ENCODE measurements at regions not wholly inside any gene's neighbourhood (a gene's known extent, or its start where the extent isn't known, plus 50 kb on each side); places are given as distances from the start of the nearest gene placed in this dataset.

- ATAC-seq (no peak), DNase-seq (ENCODE audit: low read depth, low spot score) (no peak), FAIRE-seq (no peak)
- Histone ChIP-seq H3K4me1 (ENCODE audit: control insufficient read depth, insufficient read depth, low read length) (no peaks in the 10 kb centered on the region), H3K4me2 (ENCODE audit: control insufficient read depth, insufficient read depth) (no peak overlapping the region), H3K27ac (ENCODE audit: control insufficient read depth, insufficient read depth) (no peak overlapping the region), H4K20me1 (ENCODE audit: control insufficient read depth, insufficient read depth) (no peaks in the 10 kb centered on the region), H3K27me3 (replicated peaks in 1 of 2; ENCODE audit: control insufficient read depth in 2 of 2, insufficient read depth in 2 of 2, low read length in 1 of 2) (no peaks in the 10 kb centered on the region; a peak in 1 of 4 replicates), H3K9me3 (replicated peaks; ENCODE audit: control insufficient read depth, insufficient read depth, low read length) (no peaks in the 10 kb centered on the region), H3K36me3 (ENCODE audit: control insufficient read depth in 2 of 2, insufficient read depth in 2 of 2, low read length in 1 of 2) (no peaks in the 10 kb centered on the region), H2AFZ (ENCODE audit: control insufficient read depth, low read depth, low read length) (no peak overlapping the region), H3K4me3 (no peak overlapping the region), H3K9ac (ENCODE audit: control insufficient read depth, insufficient read depth, low read length) (no peak overlapping the region), H3K79me2 (ENCODE audit: control insufficient read depth, insufficient read depth, low read length) (no peaks in the 10 kb centered on the region)
- in situ Hi-C loops (cut with MboI) (no loop called here), intact Hi-C loops (cut with micrococcal nuclease; ENCODE audit: unreplicated experiment) (no loop called here)
- no TSS peak for BruUV-seq (replicated peaks)
- ChIA-PET RAD21 (ENCODE audit: unreplicated experiment) (no interaction called here), CTCF (no interaction called here), POLR2A (no interaction called here), SMC1A (ENCODE audit: uncharacterized antibody, unreplicated experiment) (no interaction called here)
- 66% methylated on average over 2 of the region's 2 CpGs for WGBS (ENCODE audit: insufficient coverage, insufficient replicate concordance, low lambda C conversion rate, missing lambda C conversion rate)
- TF ChIP-seq EED (IDR thresholded peaks at IDR 0.05; ENCODE audit: low read depth), result no peak
- no peak for TF ChIP-seq SIN3A (IDR thresholded peaks at IDR 0.05; ENCODE audit: low read depth, low read length)
- no peak for TF ChIP-seq ZNF622 (IDR thresholded peaks at IDR 0.05)
- no peak for TF ChIP-seq FOS (IDR thresholded peaks at IDR 0.05; ENCODE audit: borderline replicate concordance, extremely low read depth, insufficient read length)
Measured at GRCh38 chr18:73664896-73665295, 482.7 kb downstream of the FBXO15 start.

DNA sequence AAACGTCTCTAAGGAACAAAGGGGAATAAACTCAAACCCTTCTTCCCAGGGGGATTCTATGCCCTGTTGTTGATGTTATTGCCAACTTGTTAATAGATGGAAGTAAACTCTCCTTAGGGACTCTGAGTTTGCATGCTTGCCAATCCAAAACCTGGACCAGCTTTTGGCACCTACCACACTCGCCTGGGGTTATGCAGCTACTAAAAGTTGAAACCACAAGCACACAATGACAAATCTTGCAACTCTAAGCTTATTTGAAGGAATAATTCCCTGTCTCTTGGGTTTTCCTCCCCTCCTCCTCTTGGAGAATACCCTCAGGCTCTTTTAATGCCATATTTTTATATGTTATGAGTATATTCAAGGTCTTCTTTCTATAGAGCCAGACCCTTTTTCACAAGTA, 484.1 kb downstream of the FBXO15 start:
- DNase-seq (ENCODE audit: low read depth, low spot score) (no peak), ATAC-seq (no peak), FAIRE-seq (no peak)
- no peak for TF ChIP-seq NR2F1 (conservative IDR thresholded peaks at IDR 0.05)
- no peak for TF ChIP-seq RELA (IDR thresholded peaks at IDR 0.05; ENCODE audit: borderline replicate concordance, partially characterized antibody)
- TF ChIP-seq JUND (IDR thresholded peaks at IDR 0.05; ENCODE audit: low read depth, low read length), result no peak
- TF ChIP-seq YY1 (IDR thresholded peaks at IDR 0.05; ENCODE audit: low read depth, low read length), result no peak
- no peak for TF ChIP-seq NFIC (IDR thresholded peaks at IDR 0.05; ENCODE audit: low read depth, low read length)
- no TSS peak for BruUV-seq (replicated peaks)
- Histone ChIP-seq H3K27ac (ENCODE audit: control insufficient read depth, insufficient read depth) (no peak overlapping the region), H3K9ac (ENCODE audit: control insufficient read depth, insufficient read depth, low read length) (no peak overlapping the region), H3K4me2 (ENCODE audit: control insufficient read depth, insufficient read depth) (no peak overlapping the region), H3K27me3 (replicated peaks in 1 of 2; ENCODE audit: control insufficient read depth in 2 of 2, insufficient read depth in 2 of 2, low read length in 1 of 2) (no peaks in the 10 kb centered on the region; a peak in 1 of 4 replicates), H3K36me3 (ENCODE audit: control insufficient read depth in 2 of 2, insufficient read depth in 2 of 2, low read length in 1 of 2) (no peaks in the 10 kb centered on the region), H4K20me1 (ENCODE audit: control insufficient read depth, insufficient read depth) (no peaks in the 10 kb centered on the region), H3K79me2 (ENCODE audit: control insufficient read depth, insufficient read depth, low read length) (no peaks in the 10 kb centered on the region), H3K9me3 (replicated peaks; ENCODE audit: control insufficient read depth, insufficient read depth, low read length) (no peaks in the 10 kb centered on the region), H3K4me1 (ENCODE audit: control insufficient read depth, insufficient read depth, low read length) (no peaks in the 10 kb centered on the region), H2AFZ (ENCODE audit: control insufficient read depth, low read depth, low read length) (no peak overlapping the region), H3K4me3 (no peak overlapping the region)
- ChIA-PET SMC1A (ENCODE audit: uncharacterized antibody, unreplicated experiment) (no interaction called here), RAD21 (ENCODE audit: unreplicated experiment) (no interaction called here), CTCF (no interaction called here), POLR2A (no interaction called here)
- WGBS (ENCODE audit: insufficient coverage, insufficient replicate concordance, low lambda C conversion rate, missing lambda C conversion rate), result 38% methylated on average over 2 of the region's 2 CpGs
- in situ Hi-C loops (cut with MboI) (no loop called here), intact Hi-C loops (cut with micrococcal nuclease; ENCODE audit: unreplicated experiment) (no loop called here)
